IMR-90 (cell line): ENCODE measurements at regions not wholly inside any gene's neighbourhood (a gene's known extent, or its start where the extent isn't known, plus 50 kb on each side); places are given as distances from the start of the nearest gene placed in this dataset.

Experiments
- ATAC-seq: fragments of 200-7000 bp; cut with Tn5 transposase; 2 replicates; pipeline ENCODE4 v1.9.1; 2020; ENCODE audit warnings: low read depth, mild to moderate bottlenecking, moderate library complexity
- BruUV-seq: library from RNA; stranded (reverse); fragments of 400-500 nt; replicated peaks from 2 replicates; lab custom pipeline; 2021; lab: Mats Ljungman, UMichigan
- CTCF ChIA-PET: fragments of 300-600 bp; formaldehyde crosslinking; extraction: SDS; loops from one replicate; lab custom pipeline; 2021; ENCODE audit warnings: antibody characterized with exemption; lab: Yijun Ruan, JAX
- POLR2A ChIA-PET: fragments of 300-600 bp; sonication (Branson Sonifier 250); formaldehyde crosslinking; loops from one replicate; lab custom pipeline; 2022; ENCODE audit warnings: antibody characterized with exemption; ENCODE audit not compliant: unreplicated experiment; lab: Charles Lee
- DNase-seq: peaks from one replicate; pipeline ENCODE4 v3.0.0; 2013
- H2AFZ ChIP-seq: replicated peaks from 2 replicates; pipeline ENCODE3; 2013; ENCODE audit warnings: low read length, mild to moderate bottlenecking; ENCODE audit not compliant: poor library complexity
- H2AK5ac ChIP-seq: 2 replicates; pipeline ENCODE4 v1.6.1; 2013; ENCODE audit warnings: low read depth, low read length, inconsistent platforms
- H2AK9ac ChIP-seq: replicated peaks from 2 replicates; pipeline ENCODE3; 2013; ENCODE audit warnings: mild to moderate bottlenecking, low read depth, low read length, moderate library complexity; ENCODE audit not compliant: poor library complexity
- H2BK120ac ChIP-seq: 2 replicates; pipeline ENCODE4 v1.6.1; 2013; ENCODE audit warnings: low read depth, low read length, inconsistent platforms
- H2BK15ac ChIP-seq: 3 replicates; pipeline ENCODE4 v1.6.1; 2013; ENCODE audit warnings: low read depth, low read length, inconsistent platforms
- H2BK20ac ChIP-seq: 2 replicates; pipeline ENCODE4 v1.6.1; 2013; ENCODE audit warnings: low read depth, mild to moderate bottlenecking, inconsistent platforms, low read length, moderate library complexity
- H2BK5ac ChIP-seq: 2 replicates; pipeline ENCODE4 v1.6.1; 2013; ENCODE audit warnings: mild to moderate bottlenecking, low read depth, low read length, inconsistent platforms; ENCODE audit not compliant: poor library complexity, severe bottlenecking
- H3K14ac ChIP-seq: replicated peaks from 2 replicates; pipeline ENCODE4 v1.6.1; 2013; ENCODE audit warnings: low read depth, low read length, inconsistent platforms
- H3K18ac ChIP-seq: 2 replicates; pipeline ENCODE4 v1.6.1; 2013; ENCODE audit warnings: low read depth, low read length, control low read depth
- H3K23ac ChIP-seq: 2 replicates; pipeline ENCODE4 v1.6.1; 2013; ENCODE audit warnings: low read depth, low read length, inconsistent platforms
- H3K27ac ChIP-seq: 2 replicates; pipeline ENCODE4 v1.5.1; 2013; ENCODE audit warnings: mild to moderate bottlenecking, control low read depth, low read length; ENCODE audit not compliant: insufficient read depth
- H3K27me3 ChIP-seq: 2 replicates; pipeline ENCODE4 v1.6.1; 2013; ENCODE audit warnings: low read length; ENCODE audit not compliant: control insufficient read depth, insufficient read depth
- H3K36me3 ChIP-seq: 2 replicates; pipeline ENCODE4 v1.6.1; 2013; ENCODE audit warnings: low read length, mixed read lengths; ENCODE audit not compliant: control insufficient read depth, insufficient read depth
- H3K4ac ChIP-seq: 2 replicates; pipeline ENCODE4 v1.6.1; 2013; ENCODE audit warnings: low read depth, low read length, inconsistent platforms
- H3K4me1 ChIP-seq: 2 replicates; pipeline ENCODE4 v1.6.1; 2013; ENCODE audit warnings: low read length, mixed read lengths; ENCODE audit not compliant: control insufficient read depth, insufficient read depth
- H3K4me2 ChIP-seq: 2 replicates; pipeline ENCODE4 v1.6.1; 2013; ENCODE audit warnings: low read depth, mild to moderate bottlenecking, control low read depth, low read length, moderate library complexity
- H3K4me3 ChIP-seq: 2 replicates; pipeline ENCODE4 v1.5.1; 2013; ENCODE audit warnings: low read depth, mild to moderate bottlenecking, control low read depth, low read length, moderate library complexity; ENCODE audit not compliant: insufficient read depth
- H3K56ac ChIP-seq: 2 replicates; pipeline ENCODE4 v1.6.1; 2013; ENCODE audit warnings: low read length, inconsistent platforms; ENCODE audit not compliant: insufficient read depth; ENCODE audit errors: extremely low read depth
- H3K79me1 ChIP-seq, 2 experiments: 2 replicates each; pipeline ENCODE4 v1.6.1; 2013; ENCODE audit warnings: low read length in 2 of 2, inconsistent platforms in 1 of 2, low read depth in 1 of 2
- H3K9ac ChIP-seq: 2 replicates; pipeline ENCODE4 v1.6.1; 2013; ENCODE audit warnings: low read depth, low read length, control low read depth
- H3K9me1 ChIP-seq: 2 replicates; pipeline ENCODE4 v1.6.1; 2013; ENCODE audit warnings: low read length, inconsistent platforms; ENCODE audit not compliant: insufficient read depth
- H3K9me3 ChIP-seq: 2 replicates; pipeline ENCODE4 v1.6.1; 2013; ENCODE audit warnings: low read length; ENCODE audit not compliant: control insufficient read depth, insufficient read depth
- H4K20me1 ChIP-seq: 2 replicates; pipeline ENCODE4 v1.6.1; 2013; ENCODE audit warnings: low read length, inconsistent platforms; ENCODE audit not compliant: insufficient read depth
- H4K5ac ChIP-seq: 2 replicates; pipeline ENCODE4 v1.6.1; 2013; ENCODE audit warnings: mild to moderate bottlenecking, low read depth, low read length, control low read depth
- H4K8ac ChIP-seq, 2 experiments: 2 replicates each; pipeline ENCODE4 v1.6.1; 2013; ENCODE audit warnings: low read depth in 2 of 2, low read length in 2 of 2, control low read depth in 1 of 2, inconsistent platforms in 1 of 2
- H4K91ac ChIP-seq: 2 replicates; pipeline ENCODE4 v1.6.1; 2013; ENCODE audit warnings: low read depth, low read length, inconsistent platforms; ENCODE audit not compliant: insufficient read depth
- BHLHE40 ChIP-seq: fragments of 150-350 bp; IDR thresholded peaks from 2 replicates; pipeline ENCODE4 v1.6.1; 2016; ENCODE audit warnings: mild to moderate bottlenecking, low read depth, low read length
- CHD1 ChIP-seq: IDR thresholded peaks from 2 replicates; pipeline ENCODE4 v1.6.1; 2012; ENCODE audit warnings: low read depth, low read length, improper control_type of control experiment
- FOS ChIP-seq: fragments of 150-350 bp; IDR thresholded peaks from 2 replicates; pipeline ENCODE4 v1.6.1; 2016; ENCODE audit warnings: low read depth, low read length
- MAFK ChIP-seq: IDR thresholded peaks from 2 replicates; pipeline ENCODE4 v1.6.1; 2012; ENCODE audit warnings: low read depth, low read length, improper control_type of control experiment
- MAZ ChIP-seq: IDR thresholded peaks from 2 replicates; pipeline ENCODE4 v1.6.1; 2012; ENCODE audit warnings: low read depth, mild to moderate bottlenecking, low read length, improper control_type of control experiment, moderate library complexity, borderline replicate concordance
- MXI1 ChIP-seq: IDR thresholded peaks from 2 replicates; pipeline ENCODE4 v1.6.1; 2012; ENCODE audit warnings: low read depth, mild to moderate bottlenecking, low read length, moderate library complexity, borderline replicate concordance
- POLR2A ChIP-seq: IDR thresholded peaks from 2 replicates; pipeline ENCODE4 v1.6.1; 2012; ENCODE audit warnings: mild to moderate bottlenecking, low read depth, low read length
- RAD21 ChIP-seq: IDR thresholded peaks from 2 replicates; pipeline ENCODE4 v1.6.1; 2012; ENCODE audit warnings: low read length, improper control_type of control experiment
- RCOR1 ChIP-seq: IDR thresholded peaks from 2 replicates; pipeline ENCODE4 v1.6.1; 2012; ENCODE audit warnings: mild to moderate bottlenecking, low read length, improper control_type of control experiment; ENCODE audit not compliant: insufficient replicate concordance
- RFX5 ChIP-seq: IDR thresholded peaks from 2 replicates; pipeline ENCODE4 v1.8.0; 2012; ENCODE audit warnings: low read depth, mild to moderate bottlenecking, low read length, moderate library complexity
- WGBS, 2 experiments: methylation state at CpG; one replicate each; pipeline versions ENCODE4 v1.1.5 to v1.1.7; 2013; ENCODE audit warnings: missing lambda C conversion rate in 2 of 2; ENCODE audit not compliant: insufficient read length in 1 of 2; ENCODE audit errors: extremely low coverage in 2 of 2; 5-methylcytosine and 5-hydroxymethylcytosine counted together
- dilution Hi-C: fragments of 300-500 bp; cut with HindIII; formaldehyde crosslinking; loops from one replicate; pipeline ENCODE4 v1.14.3; 2018; ENCODE audit warnings: low sequenced_read_pairs; ENCODE audit not compliant: unreplicated experiment
- in situ Hi-C: fragments of 300-500 bp; cut with MboI; formaldehyde crosslinking; loops from 3 replicates; pipeline ENCODE4 v1.14.3; 2019; ENCODE audit warnings: low sequenced_read_pairs, inconsistent platforms, mixed read lengths
- intact Hi-C: fragments of 100-400 bp; cut with micrococcal nuclease; formaldehyde crosslinking; loops from 2 replicates; pipeline ENCODE4 v1.10.0; 2022
- TF ChIP-seq, protein P1 (sequence below): fragments of 150-350 bp; IDR thresholded peaks from 2 replicates; pipeline ENCODE4 v1.6.1; 2017; ENCODE audit warnings: mild to moderate bottlenecking, antibody characterized with exemption, low read length, low read depth

DNA sequence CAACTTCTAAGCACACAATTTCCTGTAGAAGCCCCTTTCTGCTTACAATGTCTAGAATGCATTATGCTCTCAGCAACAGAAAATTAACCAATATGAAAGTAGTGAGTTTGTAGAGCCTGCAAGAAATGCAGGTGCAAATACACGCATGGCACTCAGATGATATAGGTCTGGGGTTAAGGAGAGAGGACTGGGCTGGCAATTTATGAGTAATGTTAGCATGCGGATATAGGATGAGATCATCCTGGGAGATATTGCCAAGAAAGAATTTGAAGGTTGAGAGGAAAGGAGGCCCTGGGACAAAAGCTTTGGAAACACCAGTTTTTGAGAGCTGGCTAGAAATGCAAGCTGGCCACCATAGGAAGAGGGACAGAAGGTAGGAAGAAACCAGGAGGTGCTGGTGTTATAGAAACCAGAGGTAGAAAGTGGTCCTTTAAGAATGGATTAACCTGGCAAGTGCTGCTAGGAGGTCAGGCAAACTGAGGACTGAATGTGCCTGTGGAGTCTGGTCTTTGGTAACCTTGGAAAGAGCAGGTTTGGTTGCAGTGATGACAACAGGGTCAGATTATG, 183.2 kb upstream of the MYLIP start:
- CTCF ChIA-PET: interaction anchor here (0.7 kb wide), 1 partner anchor 9 kb away, joined by 3 read pairs; no protein-coding TSS in a partner anchor
- POLR2A ChIA-PET: interaction anchor here (0.6 kb wide), 1 partner anchor 252 kb away, joined by 7 read pairs; no protein-coding TSS in a partner anchor
- peak; percentile 4 for DNase-seq

More for the DNA sequence above, 183.2 kb upstream of the MYLIP start:
- H4K8ac ChIP-seq: no peak overlapping the region
- no peak overlapping the region for H2BK15ac ChIP-seq
- peaks cover 3% of the 10 kb centered on the region; the same call in 1 of the 2 replicates for H3K27me3 ChIP-seq
- 13% methylated on average over 1 of the region's 2 CpGs; no CpG with 5 or more reads in 1 of the 2 experiments for WGBS, 2 experiments
- intact Hi-C loops (no loop called here), in situ Hi-C loops (no loop called here), dilution Hi-C loops (no loop called here)
- no peak overlapping the region for H2AK5ac ChIP-seq
- no peaks in the 10 kb centered on the region for H3K9me1 ChIP-seq
- no peak overlapping the region for H3K4me3 ChIP-seq
- no peak overlapping the region for H4K91ac ChIP-seq
- H3K9ac ChIP-seq: no peak overlapping the region
- H2BK20ac ChIP-seq: no peak overlapping the region
- BruUV-seq: no TSS peak
- no peak overlapping the region for H3K4ac ChIP-seq
- H3K4me2 ChIP-seq: no peak overlapping the region
- no peaks in the 10 kb centered on the region for H3K36me3 ChIP-seq
- H3K23ac ChIP-seq: no peak overlapping the region
- H3K14ac ChIP-seq: no peak overlapping the region
- no peak overlapping the region for H2AFZ ChIP-seq
- H3K9me3 ChIP-seq: no peaks in the 10 kb centered on the region
- H4K20me1 ChIP-seq: no peaks in the 10 kb centered on the region
- no peak overlapping the region for H2AK9ac ChIP-seq
- ATAC-seq: no peak
- no peaks in the 10 kb centered on the region for H3K4me1 ChIP-seq
- no peak overlapping the region for H4K5ac ChIP-seq
- no peak overlapping the region for H3K56ac ChIP-seq
- H2BK120ac ChIP-seq: no peak overlapping the region
- H2BK5ac ChIP-seq: no peak overlapping the region
- no peak overlapping the region for H3K27ac ChIP-seq
- H3K79me1 ChIP-seq: no peaks in the 10 kb centered on the region
- no peak overlapping the region for H3K18ac ChIP-seq
- TF ChIP-seq, protein P1, sequence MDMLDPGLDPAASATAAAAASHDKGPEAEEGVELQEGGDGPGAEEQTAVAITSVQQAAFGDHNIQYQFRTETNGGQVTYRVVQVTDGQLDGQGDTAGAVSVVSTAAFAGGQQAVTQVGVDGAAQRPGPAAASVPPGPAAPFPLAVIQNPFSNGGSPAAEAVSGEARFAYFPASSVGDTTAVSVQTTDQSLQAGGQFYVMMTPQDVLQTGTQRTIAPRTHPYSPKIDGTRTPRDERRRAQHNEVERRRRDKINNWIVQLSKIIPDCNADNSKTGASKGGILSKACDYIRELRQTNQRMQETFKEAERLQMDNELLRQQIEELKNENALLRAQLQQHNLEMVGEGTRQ: no peak
- no peak for TF ChIP-seq RAD21
- TF ChIP-seq CHD1: no peak
- no peak for TF ChIP-seq MAFK
- TF ChIP-seq MAZ: no peak
- no peak for TF ChIP-seq RFX5
- TF ChIP-seq RCOR1: no peak
- no peak for TF ChIP-seq MXI1
- TF ChIP-seq BHLHE40: no peak
- no peak for TF ChIP-seq FOS
- TF ChIP-seq POLR2A: no peak
